Tibial nerve (tissue), 4 donors: ENCODE measurements at regions not wholly inside any gene's neighbourhood (a gene's known extent, or its start where the extent isn't known, plus 50 kb on each side); places are given as distances from the start of the nearest gene placed in this dataset.
A peak's percentile ranks its signal among the peaks of the same experiment; 100 is the strongest.

Experiments
- DNase-seq, 2 donors: peaks; one replicate each; pipeline ENCODE4 v3.0.0-alpha.2; 2019; ENCODE audit warnings: low spot score in 2 of 2
- H3K27ac ChIP-seq, 4 donors: fragments of 200-600 bp; sonication (generic) in 3 of 4; one replicate each; pipeline ENCODE4 v1.5.1; 2017 to 2019; ENCODE audit warnings: mild to moderate bottlenecking in 1 of 4
- H3K27me3 ChIP-seq, 2 donors: fragments of 200-600 bp; sonication (generic) in 1 of 2; one replicate each; pipeline versions ENCODE4 v1.5.1 to v1.6.0; 2017 to 2019
- H3K36me3 ChIP-seq, 3 donors: fragments of 200-600 bp; sonication (generic); one replicate each; pipeline ENCODE4 v1.5.1; 2018 to 2019
- H3K4me1 ChIP-seq, 4 donors: fragments of 200-600 bp; sonication (generic) in 3 of 4; one replicate each; pipeline ENCODE4 v1.5.1; 2017 to 2019
- H3K4me3 ChIP-seq, 4 donors: fragments of 200-600 bp; sonication (generic) in 3 of 4; one replicate each; pipeline ENCODE4 v1.5.1; 2017 to 2019; ENCODE audit warnings: mild to moderate bottlenecking in 1 of 4, moderate library complexity in 1 of 4
- H3K9me3 ChIP-seq, 4 donors: fragments of 200-600 bp; sonication (generic) in 3 of 4; one replicate each; pipeline ENCODE4 v1.5.1; 2017 to 2019
- EP300 ChIP-seq, 2 donors: sonication (generic); formaldehyde crosslinking; IDR thresholded peaks; one replicate each; pipeline ENCODE4 v1.6.1; 2017; ENCODE audit warnings: antibody characterized with exemption in 2 of 2, mild to moderate bottlenecking in 1 of 2
- POLR2A ChIP-seq, 2 donors: fragments of 450-650 bp; IDR thresholded peaks; one replicate each; pipeline ENCODE4 v1.6.1; 2017; ENCODE audit warnings: antibody characterized with exemption in 2 of 2, mild to moderate bottlenecking in 2 of 2, moderate library complexity in 2 of 2
- WGBS, 2 donors: methylation state at CpG; one replicate each; pipeline ENCODE4 v1.1.5; 2018; 5-methylcytosine and 5-hydroxymethylcytosine counted together
- TF ChIP-seq, protein P1 (sequence below), 5 experiments: fragments of 200-600 bp in 3 of 5; fragments of 450-650 bp in 2 of 5; sonication (generic) in 3 of 5; IDR thresholded peaks; one replicate each; pipeline ENCODE4 v1.5.1; 2016 to 2019; ENCODE audit warnings: antibody characterized with exemption in 5 of 5, mild to moderate bottlenecking in 3 of 5, moderate library complexity in 2 of 5

DNA sequence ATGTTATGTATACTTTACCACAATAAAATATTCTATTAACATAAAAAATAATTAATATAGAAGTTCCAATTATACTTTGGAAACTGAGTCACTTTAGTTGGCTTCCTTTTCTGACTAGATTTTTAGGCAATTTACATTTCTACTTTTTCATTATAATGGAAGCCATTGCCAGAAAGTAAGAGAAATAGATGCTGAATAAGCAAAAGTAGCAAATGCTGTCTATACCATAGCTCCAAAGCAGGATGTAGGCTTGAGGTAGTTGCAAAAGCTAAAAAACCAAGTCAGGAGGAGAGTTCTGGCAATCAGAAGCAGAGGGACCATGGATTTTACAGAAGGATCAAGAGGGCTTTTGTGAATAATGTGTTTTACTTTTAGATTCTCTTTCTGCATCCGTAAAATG, 262.4 kb upstream of the TMEM229A start:
- Histone ChIP-seq H3K36me3 (no peaks in the 10 kb centered on the region), H3K27me3 (no peaks in the 10 kb centered on the region), H3K9me3 (peaks cover 0 to 18% (median 3%) of the 10 kb centered on the region in 4 donors), H3K4me1 (no peaks in the 10 kb centered on the region), H3K27ac (no peak overlapping the region), H3K4me3 (no peak overlapping the region)
- no peak for DNase-seq
- TF ChIP-seq, protein P1, sequence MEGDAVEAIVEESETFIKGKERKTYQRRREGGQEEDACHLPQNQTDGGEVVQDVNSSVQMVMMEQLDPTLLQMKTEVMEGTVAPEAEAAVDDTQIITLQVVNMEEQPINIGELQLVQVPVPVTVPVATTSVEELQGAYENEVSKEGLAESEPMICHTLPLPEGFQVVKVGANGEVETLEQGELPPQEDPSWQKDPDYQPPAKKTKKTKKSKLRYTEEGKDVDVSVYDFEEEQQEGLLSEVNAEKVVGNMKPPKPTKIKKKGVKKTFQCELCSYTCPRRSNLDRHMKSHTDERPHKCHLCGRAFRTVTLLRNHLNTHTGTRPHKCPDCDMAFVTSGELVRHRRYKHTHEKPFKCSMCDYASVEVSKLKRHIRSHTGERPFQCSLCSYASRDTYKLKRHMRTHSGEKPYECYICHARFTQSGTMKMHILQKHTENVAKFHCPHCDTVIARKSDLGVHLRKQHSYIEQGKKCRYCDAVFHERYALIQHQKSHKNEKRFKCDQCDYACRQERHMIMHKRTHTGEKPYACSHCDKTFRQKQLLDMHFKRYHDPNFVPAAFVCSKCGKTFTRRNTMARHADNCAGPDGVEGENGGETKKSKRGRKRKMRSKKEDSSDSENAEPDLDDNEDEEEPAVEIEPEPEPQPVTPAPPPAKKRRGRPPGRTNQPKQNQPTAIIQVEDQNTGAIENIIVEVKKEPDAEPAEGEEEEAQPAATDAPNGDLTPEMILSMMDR (IDR thresholded peaks at IDR 0.05) = no peak
- TF ChIP-seq EP300 (IDR thresholded peaks at IDR 0.05) (no peak), POLR2A (IDR thresholded peaks at IDR 0.05) (no peak)
- 88 to 93% methylated on average over 1 of the region's 1 CpG for WGBS, 2 donors

DNA sequence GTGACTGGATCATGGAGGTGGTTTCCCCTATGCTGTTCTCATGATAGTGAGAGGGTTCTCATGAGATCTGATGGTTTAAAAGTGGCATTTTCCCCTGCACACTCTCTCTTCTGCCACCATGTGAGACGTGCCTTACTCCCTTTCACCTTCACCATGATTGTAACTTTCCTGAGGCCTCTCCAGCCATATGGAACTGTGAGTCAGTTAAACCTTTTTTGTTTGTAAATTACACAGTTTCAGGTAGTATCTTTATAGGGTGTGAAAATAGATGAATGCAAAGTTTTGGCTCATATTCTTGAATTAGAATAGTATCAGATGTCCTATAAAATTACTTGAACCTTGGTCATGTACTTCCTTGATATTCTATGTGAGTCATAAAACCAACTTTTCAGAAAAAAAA, 252.1 kb upstream of the TMEM229A start:
- no peak for TF ChIP-seq EP300 (IDR thresholded peaks at IDR 0.05)
- TF ChIP-seq POLR2A (IDR thresholded peaks at IDR 0.05) = no peak
- TF ChIP-seq, protein P1 (IDR thresholded peaks at IDR 0.05) = no peak
- Histone ChIP-seq H3K27ac (no peak overlapping the region), H3K4me1 (no peaks in the 10 kb centered on the region), H3K4me3 (no peak overlapping the region), H3K9me3 (no peaks in the 10 kb centered on the region), H3K27me3 (no peaks in the 10 kb centered on the region), H3K36me3 (no peaks in the 10 kb centered on the region)
- WGBS, 2 donors = 52 to 56% methylated on average over 1 of the region's 1 CpG
- no peak for DNase-seq

DNA sequence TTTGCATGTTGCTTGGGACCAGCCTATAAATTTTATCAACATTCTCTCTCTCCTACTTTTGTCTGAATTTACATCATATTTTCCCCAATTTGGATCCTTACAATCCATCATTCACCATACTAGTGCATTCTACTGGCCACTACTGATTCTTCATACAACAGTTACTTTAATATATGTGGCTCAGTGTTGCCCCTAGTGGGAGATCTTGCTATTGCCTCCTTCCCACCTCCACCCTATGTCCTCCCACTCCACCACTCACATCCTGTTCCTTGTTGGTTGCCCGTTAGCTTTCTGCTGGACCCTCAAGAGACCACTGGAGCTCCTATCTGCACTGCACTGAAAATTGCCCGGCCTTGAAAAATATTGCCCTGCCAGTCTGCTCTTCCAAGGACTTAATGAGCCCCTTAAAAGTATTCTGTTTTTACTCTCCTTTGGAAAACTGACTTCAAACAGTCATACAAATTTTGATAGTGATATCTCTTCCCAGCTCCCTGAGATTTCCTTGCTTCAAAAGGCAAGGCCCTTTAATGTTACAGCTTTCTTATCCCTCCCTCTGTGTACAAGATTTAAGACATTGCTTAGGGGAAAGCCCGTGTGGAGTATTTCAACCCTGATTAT, 243.2 kb upstream of the TMEM229A start:
- 66 to 67% methylated on average over 3 of the region's 3 CpGs for WGBS, 2 donors
- peak in 1 of 2 donors; percentile 8 for DNase-seq
- no peaks in the 10 kb centered on the region for H3K9me3 ChIP-seq
- H3K27ac ChIP-seq = no peak overlapping the region
- H3K4me3 ChIP-seq = no peak overlapping the region
- H3K4me1 ChIP-seq = no peaks in the 10 kb centered on the region
- TF ChIP-seq, protein P1 (IDR thresholded peaks at IDR 0.05) = peak in 1 of 5 experiments; percentile 8
- no peak for TF ChIP-seq POLR2A (IDR thresholded peaks at IDR 0.05)
- no peak for TF ChIP-seq EP300 (IDR thresholded peaks at IDR 0.05)
- no peaks in the 10 kb centered on the region for H3K27me3 ChIP-seq
- no peaks in the 10 kb centered on the region for H3K36me3 ChIP-seq

DNA sequence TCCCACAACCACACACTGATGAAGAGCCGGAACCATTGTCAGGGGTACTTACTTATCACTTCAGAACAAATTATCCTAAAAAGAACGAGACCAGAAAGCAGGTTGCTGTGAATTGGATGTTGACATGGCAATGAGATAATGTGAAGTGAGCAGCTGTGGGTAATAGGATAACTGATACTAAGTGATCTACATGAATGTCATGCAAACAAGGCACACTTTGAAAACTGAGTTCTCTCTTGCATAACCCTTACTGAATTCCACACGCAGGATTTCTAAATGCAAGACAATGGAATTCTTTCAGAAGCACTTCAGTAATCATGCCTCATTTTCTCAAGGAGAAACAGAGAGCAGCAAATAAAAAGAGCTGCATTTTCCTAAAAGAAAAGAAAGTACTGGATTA, 242.5 kb upstream of the TMEM229A start:
- Histone ChIP-seq H3K27me3 (no peaks in the 10 kb centered on the region), H3K36me3 (no peaks in the 10 kb centered on the region), H3K4me3 (no peak overlapping the region), H3K4me1 (no peaks in the 10 kb centered on the region), H3K9me3 (no peaks in the 10 kb centered on the region), H3K27ac (no peak overlapping the region)
- TF ChIP-seq POLR2A (IDR thresholded peaks at IDR 0.05) (no peak), EP300 (IDR thresholded peaks at IDR 0.05) (no peak)
- TF ChIP-seq, protein P1 (IDR thresholded peaks at IDR 0.05) = no peak
- no peak for DNase-seq
- 43 to 49% methylated on average over 3 of the region's 3 CpGs for WGBS, 2 donors

DNA sequence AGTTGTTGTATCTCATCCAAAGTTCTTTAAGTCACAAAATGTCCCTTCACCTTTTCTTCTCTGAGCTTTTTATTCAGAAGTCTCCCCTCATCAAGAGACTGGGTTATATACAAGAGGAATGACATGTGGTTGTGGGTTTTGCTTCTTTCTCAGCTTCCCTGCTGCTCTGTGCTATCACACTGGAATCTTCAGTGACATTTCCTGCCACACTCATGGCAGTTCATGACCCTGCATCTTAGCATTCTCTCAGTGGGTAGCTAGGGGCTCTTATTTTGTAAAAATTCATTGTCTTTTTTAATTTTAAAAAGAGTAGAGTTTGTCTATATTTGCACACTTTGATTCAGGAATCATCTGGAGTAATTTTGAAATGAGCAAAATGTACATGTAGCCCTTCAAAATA, 236.9 kb upstream of the TMEM229A start:
- H3K9me3 ChIP-seq = no peaks in the 10 kb centered on the region
- no peaks in the 10 kb centered on the region for H3K27me3 ChIP-seq
- no peaks in the 10 kb centered on the region for H3K36me3 ChIP-seq
- H3K27ac ChIP-seq = no peak overlapping the region
- H3K4me1 ChIP-seq = no peaks in the 10 kb centered on the region
- no peak for DNase-seq
- TF ChIP-seq EP300 (IDR thresholded peaks at IDR 0.05) (no peak), POLR2A (IDR thresholded peaks at IDR 0.05) (no peak)
- TF ChIP-seq, protein P1 (IDR thresholded peaks at IDR 0.05) = no peak
- H3K4me3 ChIP-seq = no peak overlapping the region
